GM21737 (cell line): ENCODE measurements at regions not wholly inside any gene's neighbourhood (a gene's known extent, or its start where the extent isn't known, plus 50 kb on each side); places are given as distances from the start of the nearest gene placed in this dataset.

Source experiments
- ATAC-seq: cut with Tn5 transposase; IDR thresholded peaks from one replicate; pipeline ENCODE4 v1.9.1; 2021; ENCODE audit warnings: mild to moderate bottlenecking, moderate library complexity; ENCODE audit not compliant: unreplicated experiment

GRCh38 chr10:43866712-43867111 is 218.0 kb upstream of the ZNF32 start:
- ATAC-seq, result no peak

DNA sequence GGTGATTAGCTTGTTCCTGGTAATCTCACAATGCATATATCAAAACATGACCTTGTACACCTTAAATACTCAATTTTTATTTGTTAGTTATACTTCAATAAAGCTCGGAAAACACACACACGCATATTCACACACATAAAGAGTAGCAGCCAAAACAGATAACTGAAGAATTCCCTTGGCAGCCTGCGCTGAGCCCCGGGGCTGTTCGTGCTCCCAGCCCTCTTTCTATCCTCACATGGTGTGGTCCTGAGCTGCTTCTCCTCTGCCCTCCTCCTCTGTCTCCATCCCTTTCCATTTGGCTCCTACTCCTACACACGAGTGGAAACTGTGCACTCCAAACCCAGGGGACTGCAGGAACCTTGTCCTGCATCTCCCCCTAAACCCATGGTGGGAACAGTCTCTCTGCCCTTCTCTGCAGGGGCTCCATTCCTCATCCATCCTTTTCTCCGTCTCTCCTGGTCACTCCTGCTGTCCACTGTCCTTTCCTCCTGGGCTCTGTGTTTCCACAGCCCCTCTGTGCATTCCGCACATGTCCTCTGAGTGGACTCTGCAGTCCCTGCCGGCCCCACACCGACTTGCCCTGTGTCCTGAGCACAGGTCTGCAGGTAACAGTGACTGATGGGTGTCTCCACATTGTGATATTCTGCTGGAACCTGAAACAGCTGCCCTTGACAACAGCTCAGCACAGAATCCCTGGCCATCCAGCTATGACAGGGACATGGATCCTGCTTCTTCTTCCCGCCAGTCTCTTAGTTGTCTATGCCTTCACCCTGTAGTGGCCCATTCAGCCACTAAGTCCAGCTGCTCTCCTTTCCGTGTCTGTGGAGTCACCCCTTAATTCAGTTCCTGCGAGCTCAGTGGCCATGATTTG is 216.8 kb upstream of the ZNF32 start:
- no peak for ATAC-seq

- no peak for ATAC-seq
These were observed 216.0 kb upstream of the ZNF32 start for GRCh38 chr10:43864656-43865055.

GRCh38 chr10:43863859-43864591 is 215.3 kb upstream of the ZNF32 start:
- ATAC-seq, result no peak

DNA sequence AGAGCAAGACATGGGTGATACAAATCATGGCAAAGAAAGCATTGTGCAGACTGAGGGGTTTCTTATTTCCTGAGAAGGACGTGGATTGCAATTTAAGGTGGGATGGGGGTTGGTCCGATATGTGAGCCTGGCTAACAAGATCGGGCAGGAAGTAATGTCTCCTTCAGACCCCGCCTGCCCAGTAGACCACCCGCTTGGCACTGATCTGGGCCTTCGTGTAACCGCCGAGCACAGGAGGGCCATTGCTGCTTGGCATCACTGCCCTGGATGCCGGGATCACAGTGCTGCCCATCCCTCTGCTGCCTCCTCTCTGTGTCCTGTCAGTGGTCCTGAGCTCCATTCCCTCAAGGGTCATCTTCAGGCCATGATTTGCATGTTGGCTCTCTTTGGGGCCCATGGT is 214.6 kb upstream of the ZNF32 start:
- ATAC-seq, result no peak

DNA sequence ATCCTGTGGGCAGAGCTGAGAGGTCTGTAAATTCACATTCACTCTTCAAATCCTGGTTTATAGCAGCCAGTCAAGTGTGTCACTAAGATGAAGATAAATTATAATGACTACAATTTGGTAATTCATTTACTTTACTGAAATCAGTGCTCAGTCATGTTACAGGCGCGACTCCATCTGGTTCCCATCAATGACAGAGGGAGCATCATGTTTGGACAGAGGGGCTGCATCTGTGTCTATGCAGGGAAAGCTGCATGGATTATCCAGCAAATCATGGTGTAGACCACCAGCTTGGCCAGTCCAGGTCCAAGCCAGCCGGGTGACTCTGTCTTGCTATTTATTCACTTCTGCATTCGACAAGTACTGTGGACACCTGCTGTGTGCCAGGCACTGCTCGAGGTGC is 214.1 kb upstream of the ZNF32 start:
- no peak for ATAC-seq

- no peak for ATAC-seq
These were observed 213.5 kb upstream of the ZNF32 start for GRCh38 chr10:43861966-43862751.

DNA sequence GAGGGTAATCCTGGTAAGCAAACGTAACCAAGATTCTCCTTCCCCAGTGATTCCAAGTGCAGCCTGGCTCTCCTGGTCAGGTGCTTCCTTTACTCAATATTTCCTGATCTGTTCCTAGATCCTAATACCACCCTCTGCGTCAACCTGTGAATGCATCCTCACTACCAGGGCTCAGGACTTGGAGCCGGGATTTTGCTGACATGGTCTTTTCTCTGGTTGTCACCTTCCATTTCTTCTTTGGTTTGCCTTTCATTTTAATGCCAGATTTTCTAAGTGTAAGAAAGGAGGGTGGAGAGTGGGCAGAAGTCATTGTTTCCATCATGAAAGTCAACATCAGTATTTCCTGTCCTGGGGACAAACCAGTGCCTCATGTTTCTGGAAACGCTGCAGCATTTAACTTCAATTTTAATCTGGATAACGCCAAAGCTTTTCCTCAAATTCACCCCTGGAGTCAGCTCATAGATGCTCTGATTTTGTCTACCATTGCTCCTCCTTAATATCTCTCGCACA is 210.4 kb upstream of the ZNF32 start:
- ATAC-seq, result no peak

- ATAC-seq, result no peak
These were observed 209.2 kb upstream of the ZNF32 start for GRCh38 chr10:43857931-43858315.

- no peak for ATAC-seq
These were observed 208.7 kb upstream of the ZNF32 start for GRCh38 chr10:43857206-43857930.

DNA sequence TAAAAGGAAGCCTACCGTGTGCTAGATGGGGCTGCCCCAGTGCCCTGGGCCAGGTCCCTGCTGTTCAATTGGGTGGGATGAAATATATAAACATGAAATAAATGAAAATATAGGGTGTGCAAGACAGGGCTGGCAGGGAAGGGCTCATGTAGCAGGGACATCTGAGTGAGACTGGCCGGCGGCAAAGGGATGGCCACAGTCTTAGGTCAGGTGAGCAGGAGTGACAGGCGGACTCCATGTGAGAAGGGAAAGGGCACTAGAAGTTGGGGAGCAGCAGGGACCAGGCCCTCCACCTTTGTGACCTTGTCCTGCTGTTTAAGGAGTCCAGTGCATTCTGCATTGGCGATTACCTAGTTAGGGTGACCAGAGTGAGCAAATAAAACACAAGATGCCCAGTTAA is 207.6 kb upstream of the ZNF32 start:
- no peak for ATAC-seq

- no peak for ATAC-seq
These were observed 207.1 kb upstream of the ZNF32 start for GRCh38 chr10:43855667-43856210.

DNA sequence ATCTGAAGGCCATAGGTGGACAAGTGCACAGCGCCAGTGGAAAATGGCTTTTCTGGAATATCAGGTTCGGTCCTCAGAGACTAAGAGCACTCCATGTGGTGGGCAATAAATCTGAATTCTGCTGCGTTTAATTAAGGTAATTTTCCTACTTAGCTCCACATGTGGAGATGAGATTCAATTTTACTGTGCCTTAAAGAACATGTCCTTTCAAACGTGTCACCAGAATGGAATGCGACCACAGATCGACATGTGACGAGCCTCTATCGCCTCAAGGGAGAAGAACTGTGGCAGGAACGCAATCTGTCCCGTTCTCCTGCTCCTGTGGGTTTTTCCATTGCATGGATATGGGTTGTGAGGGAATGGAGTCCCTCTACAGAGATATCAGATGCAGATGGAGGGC is 205.3 kb upstream of the ZNF32 start:
- no peak for ATAC-seq

DNA sequence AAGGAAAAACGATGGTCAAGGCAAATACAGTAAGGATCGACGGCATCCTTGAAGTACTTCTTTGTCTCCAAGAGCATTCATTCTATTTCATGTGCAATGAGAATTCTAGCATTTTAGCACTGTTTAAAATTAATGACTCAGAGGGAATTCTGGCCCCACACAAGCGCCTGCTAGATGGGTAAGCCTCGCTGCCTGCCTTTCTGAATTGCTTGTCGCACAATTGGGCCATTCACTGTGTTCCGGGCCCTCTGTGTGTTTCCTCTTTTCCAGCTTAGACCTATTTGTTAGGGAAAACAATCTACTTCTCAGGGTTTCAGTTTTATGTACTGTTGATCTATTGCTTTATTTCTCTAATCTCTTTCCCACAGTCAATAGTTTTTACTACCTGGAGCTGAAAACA is 204.7 kb upstream of the ZNF32 start:
- ATAC-seq, result no peak

GRCh38 chr10:43852644-43853214 is 204.0 kb upstream of the ZNF32 start:
- ATAC-seq, result no peak

DNA sequence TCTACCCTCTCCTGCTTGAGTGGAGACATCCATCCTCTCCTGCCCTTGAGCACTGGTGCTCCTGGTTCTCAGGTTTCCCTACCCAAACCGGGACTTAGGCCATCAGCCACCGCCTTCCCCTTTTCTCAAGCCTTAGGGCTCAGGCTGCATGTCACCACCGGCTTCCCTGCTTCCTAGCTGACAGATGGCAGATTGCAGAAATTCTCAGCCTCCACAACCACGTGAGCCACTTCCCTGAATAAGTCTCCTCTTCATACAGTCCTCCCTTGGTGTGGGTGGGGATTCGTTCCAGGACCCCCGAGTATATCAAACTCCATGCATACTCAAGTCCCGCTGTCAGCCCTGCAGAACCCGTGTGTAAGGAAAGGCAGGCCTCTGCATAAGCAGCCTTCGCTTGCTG is 203.5 kb upstream of the ZNF32 start:
- ATAC-seq, result no peak

GRCh38 chr10:43851030-43851429 is 202.3 kb upstream of the ZNF32 start:
- no peak for ATAC-seq

GRCh38 chr10:43849551-43849950 is 200.9 kb upstream of the ZNF32 start:
- ATAC-seq, result no peak

GRCh38 chr10:43846968-43847367 is 198.3 kb upstream of the ZNF32 start:
- ATAC-seq, result no peak

GRCh38 chr10:43846187-43846680 is 197.6 kb upstream of the ZNF32 start:
- no peak for ATAC-seq
